Erythroblast (primary cell): ENCODE measurements at regions not wholly inside any gene's neighbourhood (a gene's known extent, or its start where the extent isn't known, plus 50 kb on each side); places are given as distances from the start of the nearest gene placed in this dataset.

Experiments used
- GATA1 ChIP-seq: IDR thresholded peaks from 2 replicates; pipeline ENCODE4 v1.6.1; 2011; ENCODE audit warnings: low read depth, mild to moderate bottlenecking, control low read depth, low read length, moderate library complexity
- POLR2A ChIP-seq: IDR thresholded peaks from 2 replicates; pipeline ENCODE4 v1.6.1; 2011; ENCODE audit warnings: mild to moderate bottlenecking, low read length

DNA sequence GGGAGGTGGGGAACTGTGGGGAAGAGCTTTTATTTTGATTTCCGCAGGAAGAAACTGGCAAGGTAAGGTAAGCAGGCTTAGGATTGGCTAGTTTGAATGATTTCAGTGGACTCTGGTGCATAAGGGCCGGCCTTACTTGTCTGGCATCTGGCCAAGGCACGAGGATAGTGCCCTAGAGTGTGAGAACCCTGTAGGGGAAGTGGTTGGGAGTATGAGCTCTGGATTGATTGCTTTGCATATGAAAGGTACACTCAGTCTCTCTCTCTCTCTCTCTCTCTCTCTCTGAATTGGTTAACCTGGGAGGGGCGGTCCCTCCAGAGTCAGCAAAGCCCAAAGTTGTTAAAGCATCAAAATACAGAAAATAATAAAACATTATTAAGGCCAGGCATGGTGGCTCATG lies 463.0 kb downstream of the SIPA1L2 start:
- no peak for TF ChIP-seq POLR2A
- TF ChIP-seq GATA1, result no peak
